DOHH2 (cell line): ENCODE measurements at regions not wholly inside any gene's neighbourhood (a gene's known extent, or its start where the extent isn't known, plus 50 kb on each side); places are given as distances from the start of the nearest gene placed in this dataset.

Source experiments
- H3F3A ChIP-seq: fragments of 200-600 bp; sonication (generic), shearing (Covaris generic); 2 replicates; pipeline ENCODE4 v1.6.0; 2016; ENCODE audit warnings: antibody characterized with exemption, mild to moderate bottlenecking; ENCODE audit not compliant: control insufficient read depth, insufficient read depth
- H3K27ac ChIP-seq: fragments of 200-600 bp; sonication (generic); 2 replicates; pipeline ENCODE4 v1.5.1; 2014; ENCODE audit warnings: low read depth, mild to moderate bottlenecking, low read length, moderate library complexity
- H3K27me3 ChIP-seq: fragments of 200-600 bp; sonication (generic); 2 replicates; pipeline ENCODE4 v1.6.1; 2014; ENCODE audit warnings: mild to moderate bottlenecking, low read length, mixed read lengths; ENCODE audit not compliant: control insufficient read depth
- H3K36me3 ChIP-seq: fragments of 200-600 bp; sonication (generic); 2 replicates; pipeline ENCODE4 v1.6.1; 2014; ENCODE audit warnings: mild to moderate bottlenecking, low read length, moderate library complexity, mixed read lengths; ENCODE audit not compliant: control insufficient read depth
- H3K4me1 ChIP-seq: fragments of 200-600 bp; sonication (generic); 2 replicates; pipeline ENCODE4 v1.6.1; 2014; ENCODE audit warnings: mild to moderate bottlenecking, low read length, mixed read lengths; ENCODE audit not compliant: control insufficient read depth
- H3K4me2 ChIP-seq: fragments of 200-600 bp; sonication (generic); 2 replicates; pipeline ENCODE4 v1.6.0; 2014; ENCODE audit warnings: mild to moderate bottlenecking, low read length, moderate library complexity
- H3K4me3 ChIP-seq: fragments of 200-600 bp; sonication (generic); 2 replicates; pipeline ENCODE4 v1.5.1; 2014; ENCODE audit warnings: mild to moderate bottlenecking, low read length, mixed read lengths
- H3K79me2 ChIP-seq: fragments of 200-600 bp; sonication (generic); 2 replicates; pipeline ENCODE4 v1.6.1; 2014; ENCODE audit warnings: mild to moderate bottlenecking, low read length, mixed read lengths; ENCODE audit not compliant: control insufficient read depth
- H3K9me2 ChIP-seq: fragments of 200-600 bp; sonication (generic); replicated peaks from 2 replicates; pipeline ENCODE4 v1.6.1; 2014; ENCODE audit warnings: mild to moderate bottlenecking, low read length, mixed read lengths; ENCODE audit not compliant: control insufficient read depth
- H3K9me3 ChIP-seq: fragments of 200-600 bp; sonication (generic); 2 replicates; pipeline ENCODE4 v1.6.1; 2014; ENCODE audit warnings: antibody characterized with exemption, low read length, mixed read lengths; ENCODE audit not compliant: control insufficient read depth, insufficient read depth
- H4K20me1 ChIP-seq: fragments of 200-600 bp; sonication (generic); 2 replicates; pipeline ENCODE4 v1.6.0; 2014; ENCODE audit warnings: low read depth, mild to moderate bottlenecking, antibody characterized with exemption, low read length, moderate library complexity; ENCODE audit not compliant: control insufficient read depth, insufficient read depth
- CTCF ChIP-seq: fragments of 200-600 bp; sonication (generic); IDR thresholded peaks from one replicate; pipeline ENCODE4 v1.5.1; 2014; ENCODE audit warnings: antibody characterized with exemption, mild to moderate bottlenecking, low read depth, low read length; ENCODE audit not compliant: poor library complexity, severe bottlenecking
- EZH2phosphoT487 ChIP-seq: fragments of 200-600 bp; sonication (generic); IDR thresholded peaks from 2 replicates; pipeline ENCODE4 v1.6.1; 2017; ENCODE audit warnings: borderline replicate concordance, mild to moderate bottlenecking, antibody characterized with exemption, low read length, moderate library complexity, mixed read lengths

GRCh38 chr3:31369637-31370379, 162.9 kb upstream of the STT3B start:
- H3K4me2 ChIP-seq: no peak overlapping the region
- no peak overlapping the region for H3K4me3 ChIP-seq
- H3K9me3 ChIP-seq: no peaks in the 10 kb centered on the region
- no peaks in the 10 kb centered on the region for H3K36me3 ChIP-seq
- no peaks in the 10 kb centered on the region for H4K20me1 ChIP-seq
- H3K27ac ChIP-seq: no peak overlapping the region
- no peaks in the 10 kb centered on the region for H3K79me2 ChIP-seq
- TF ChIP-seq EZH2phosphoT487 (no peak), CTCF (no peak)
- H3K27me3 ChIP-seq: 0 out of 2 replicates have a peak, but pooled peaks cover 3% of the 10 kb centered on the region
- no peaks in the 10 kb centered on the region for H3K9me2 ChIP-seq
- no peaks in the 10 kb centered on the region for H3K4me1 ChIP-seq
- H3F3A ChIP-seq: no peaks in the 10 kb centered on the region

- no peaks in the 10 kb centered on the region for H3F3A ChIP-seq
- no peak overlapping the region for H3K4me2 ChIP-seq
- no peaks in the 10 kb centered on the region for H3K79me2 ChIP-seq
- no peaks in the 10 kb centered on the region for H4K20me1 ChIP-seq
- no peaks in the 10 kb centered on the region for H3K4me1 ChIP-seq
- no peak overlapping the region for H3K4me3 ChIP-seq
- no peaks in the 10 kb centered on the region for H3K9me2 ChIP-seq
- no peaks in the 10 kb centered on the region for H3K9me3 ChIP-seq
- TF ChIP-seq CTCF: no peak
- no peak for TF ChIP-seq EZH2phosphoT487
- no peaks in the 10 kb centered on the region for H3K36me3 ChIP-seq
- no peak overlapping the region for H3K27ac ChIP-seq
- 0 out of 2 replicates have a peak, but pooled peaks cover 3% of the 10 kb centered on the region for H3K27me3 ChIP-seq
Observed at GRCh38 chr3:31370380-31370666, 162.4 kb upstream of the STT3B start.

- TF ChIP-seq CTCF: no peak
- TF ChIP-seq EZH2phosphoT487: no peak
- Histone ChIP-seq H3F3A (no peaks in the 10 kb centered on the region), H3K9me3 (no peaks in the 10 kb centered on the region), H3K79me2 (no peaks in the 10 kb centered on the region), H3K27ac (no peak overlapping the region), H4K20me1 (no peaks in the 10 kb centered on the region), H3K4me1 (no peaks in the 10 kb centered on the region), H3K27me3 (0 out of 2 replicates have a peak, but pooled peaks cover 3% of the 10 kb centered on the region), H3K36me3 (no peaks in the 10 kb centered on the region), H3K4me3 (no peak overlapping the region), H3K9me2 (no peaks in the 10 kb centered on the region), H3K4me2 (no peak overlapping the region)
Observed at GRCh38 chr3:31370681-31371080, 162.0 kb upstream of the STT3B start.
